ENCODE measurements at regions not wholly inside any gene's neighbourhood (a gene's known extent, or its start where the extent isn't known, plus 50 kb on each side); places are given as distances from the start of the nearest gene placed in this dataset.

- TF ChIP-seq POLR2AphosphoS5 (IDR thresholded peaks at IDR 0.05; ENCODE audit: insufficient read depth, low read depth, low read length) (no peak), EZH2 (IDR thresholded peaks at IDR 0.05; ENCODE audit: borderline replicate concordance, low read depth, low read length, severe bottlenecking) (no peak), CTCF (IDR thresholded peaks at IDR 0.05; ENCODE audit: extremely low read depth in 1 of 2, insufficient read depth in 1 of 2, low read depth in 1 of 2, low read length in 2 of 2) (no peak), MAX (IDR thresholded peaks at IDR 0.05; ENCODE audit: insufficient read depth, insufficient read length) (no peak)
Measured at GRCh38 chr9:31394015-31394473, 990.4 kb upstream of the ACO1 start.
